GM12878 (cell line): ENCODE measurements at regions not wholly inside any gene's neighbourhood (a gene's known extent, or its start where the extent isn't known, plus 50 kb on each side); places are given as distances from the start of the nearest gene placed in this dataset.

ENCODE experiments used
- CBFB ChIP-seq: IDR thresholded peaks from 2 replicates; pipeline ENCODE4 v1.6.1; 2016; ENCODE audit warnings: antibody characterized with exemption, low read depth
- CEBPB ChIP-seq, 2 experiments: fragments of 150-350 bp in 1 of 2; IDR thresholded peaks; 2 replicates each; pipeline ENCODE4 v1.6.1; 2012 to 2014; ENCODE audit warnings: low read depth in 2 of 2, low read length in 2 of 2, borderline replicate concordance in 1 of 2, inconsistent platforms in 1 of 2
- CTCF ChIP-seq, 3 experiments: IDR thresholded peaks in 2 of 3; conservative IDR thresholded peaks in 1 of 3; 2 replicates each; pipeline ENCODE4 v1.5.1; 2011; ENCODE audit warnings: low read depth in 3 of 3, low read length in 3 of 3, mild to moderate bottlenecking in 3 of 3, control low read depth in 2 of 3, moderate library complexity in 2 of 3, inconsistent platforms in 1 of 3, mixed read lengths in 1 of 3; ENCODE audit not compliant: control insufficient read depth in 2 of 3, insufficient read depth in 1 of 3; ENCODE audit errors: extremely low read depth in 1 of 3
- EZH2 ChIP-seq: IDR thresholded peaks from 2 replicates; pipeline ENCODE4 v1.6.1; 2012; ENCODE audit warnings: low read depth, mild to moderate bottlenecking, control low read depth, inconsistent platforms, low read length, borderline replicate concordance; ENCODE audit not compliant: control insufficient read depth
- GATAD2B ChIP-seq: fragments of 450-650 bp; conservative IDR thresholded peaks from 2 replicates; pipeline ENCODE4 v1.6.1; 2017; ENCODE audit warnings: low read depth, mild to moderate bottlenecking, moderate library complexity
- MXI1 ChIP-seq: fragments of 150-350 bp; IDR thresholded peaks from 2 replicates; pipeline ENCODE4 v1.6.1; 2011; ENCODE audit warnings: low read depth, mild to moderate bottlenecking, inconsistent platforms, low read length, improper control_type of control experiment
- RCOR1 ChIP-seq: conservative IDR thresholded peaks from 2 replicates; pipeline ENCODE4 v1.6.1; 2012; ENCODE audit warnings: low read depth, low read length, improper control_type of control experiment
- ZNF622 ChIP-seq: fragments of 450-650 bp; IDR thresholded peaks from 2 replicates; pipeline ENCODE4 v1.6.1; 2017; ENCODE audit warnings: mild to moderate bottlenecking, inconsistent platforms
- TF ChIP-seq, protein P1 (sequence below): IDR thresholded peaks from 2 replicates; pipeline ENCODE4 v1.6.1; 2012; ENCODE audit warnings: low read depth, low read length, improper control_type of control experiment

DNA sequence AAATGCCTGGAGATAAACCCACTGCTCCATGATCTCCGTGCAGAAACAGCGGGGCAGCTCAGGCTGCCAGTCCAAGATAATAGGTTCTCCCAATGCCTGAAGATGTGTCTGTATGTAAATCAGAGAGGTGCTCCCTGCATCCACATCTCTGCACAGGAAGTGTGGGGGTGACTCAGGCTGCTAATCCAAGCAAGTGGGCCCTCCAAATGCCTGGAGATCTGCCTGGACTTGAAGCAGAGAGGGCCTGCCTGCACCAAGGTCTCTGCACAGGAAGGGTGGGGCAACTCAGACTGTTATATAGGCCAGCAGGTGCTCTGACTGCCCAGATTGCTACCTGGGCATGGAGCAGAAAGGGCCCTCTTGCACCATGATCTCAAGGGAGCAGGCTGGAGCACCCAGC, 504.7 kb downstream of the LRFN5 start:
- TF ChIP-seq RCOR1 (no peak), CTCF (IDR thresholded peaks at IDR 0.05 in 2 of 3, conservative IDR thresholded peaks at IDR 0.05 in 1 of 3; ENCODE audit: control insufficient read depth in 2 of 3, extremely low read depth in 1 of 3, insufficient read depth in 1 of 3, low read depth in 3 of 3, low read length in 3 of 3) (no peak), ZNF622 (no peak), EZH2 (no peak), CBFB (no peak), MXI1 (no peak), CEBPB (IDR thresholded peaks at IDR 0.05; ENCODE audit: borderline replicate concordance in 1 of 2, low read depth in 2 of 2, low read length in 2 of 2) (no peak), GATAD2B (no peak)
- TF ChIP-seq, protein P1, sequence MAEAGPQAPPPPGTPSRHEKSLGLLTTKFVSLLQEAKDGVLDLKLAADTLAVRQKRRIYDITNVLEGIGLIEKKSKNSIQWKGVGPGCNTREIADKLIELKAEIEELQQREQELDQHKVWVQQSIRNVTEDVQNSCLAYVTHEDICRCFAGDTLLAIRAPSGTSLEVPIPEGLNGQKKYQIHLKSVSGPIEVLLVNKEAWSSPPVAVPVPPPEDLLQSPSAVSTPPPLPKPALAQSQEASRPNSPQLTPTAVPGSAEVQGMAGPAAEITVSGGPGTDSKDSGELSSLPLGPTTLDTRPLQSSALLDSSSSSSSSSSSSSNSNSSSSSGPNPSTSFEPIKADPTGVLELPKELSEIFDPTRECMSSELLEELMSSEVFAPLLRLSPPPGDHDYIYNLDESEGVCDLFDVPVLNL = no peak
